Ishikawa (cell line): ENCODE measurements at regions not wholly inside any gene's neighbourhood (a gene's known extent, or its start where the extent isn't known, plus 50 kb on each side); places are given as distances from the start of the nearest gene placed in this dataset.

ENCODE experiments used
- CEBPB ChIP-seq: IDR thresholded peaks from 2 replicates; pipeline ENCODE4 v1.6.1; 2012
- CREB1 ChIP-seq: IDR thresholded peaks from 2 replicates; pipeline ENCODE4 v1.6.1; 2012; ENCODE audit warnings: low read depth
- EGR1 ChIP-seq: IDR thresholded peaks from 2 replicates; pipeline ENCODE4 v1.6.1; 2012
- EP300 ChIP-seq: IDR thresholded peaks from 2 replicates; pipeline ENCODE4 v1.6.1; 2012; ENCODE audit warnings: borderline replicate concordance
- FOXM1 ChIP-seq: IDR thresholded peaks from 2 replicates; pipeline ENCODE4 v1.6.1; 2012; ENCODE audit warnings: low read depth, borderline replicate concordance
- MAX ChIP-seq: IDR thresholded peaks from 2 replicates; pipeline ENCODE4 v1.6.1; 2012
- NFIC ChIP-seq: IDR thresholded peaks from 2 replicates; pipeline ENCODE4 v1.6.1; 2012
- RAD21 ChIP-seq: IDR thresholded peaks from 2 replicates; pipeline ENCODE4 v1.6.1; 2012; ENCODE audit warnings: low read depth
- REST ChIP-seq: IDR thresholded peaks from 2 replicates; pipeline ENCODE4 v1.6.1; 2012; ENCODE audit warnings: low read depth, mild to moderate bottlenecking
- TAF1 ChIP-seq: IDR thresholded peaks from 2 replicates; pipeline ENCODE4 v1.6.1; 2012; ENCODE audit warnings: low read depth, mild to moderate bottlenecking
- TCF12 ChIP-seq: IDR thresholded peaks from 2 replicates; pipeline ENCODE4 v1.6.1; 2012; ENCODE audit warnings: low read depth
- TEAD4 ChIP-seq: IDR thresholded peaks from 2 replicates; pipeline ENCODE4 v1.6.1; 2012
- USF1 ChIP-seq: IDR thresholded peaks from 2 replicates; pipeline ENCODE4 v1.6.1; 2012
- YY1 ChIP-seq: IDR thresholded peaks from 2 replicates; pipeline ENCODE4 v1.6.1; 2012; ENCODE audit warnings: low read depth
- ZBTB7A ChIP-seq: IDR thresholded peaks from 2 replicates; pipeline ENCODE4 v1.6.1; 2012; ENCODE audit warnings: low read depth

- no peak for TF ChIP-seq CREB1
Measured at GRCh38 chr13:50608370-50608769, 235.1 kb downstream of the DLEU7 start.

- TF ChIP-seq REST (no peak), USF1 (no peak), YY1 (no peak), RAD21 (no peak), EGR1 (no peak), EP300 (no peak), CEBPB (no peak), FOXM1 (no peak), TEAD4 (no peak), TAF1 (no peak), CREB1 (no peak), NFIC (no peak), TCF12 (no peak), MAX (no peak), ZBTB7A (no peak)
Measured at GRCh38 chr13:50609011-50609410, 234.5 kb downstream of the DLEU7 start.

GRCh38 chr13:50610238-50610637 lies 233.3 kb downstream of the DLEU7 start:
- TF ChIP-seq REST (no peak), CEBPB (no peak), MAX (no peak), RAD21 (no peak), USF1 (no peak), FOXM1 (no peak), TCF12 (no peak), TAF1 (no peak), EGR1 (no peak), ZBTB7A (no peak), TEAD4 (no peak), YY1 (no peak), CREB1 (no peak), EP300 (no peak)

- no peak for TF ChIP-seq EGR1
- TF ChIP-seq NFIC, result no peak
- no peak for TF ChIP-seq ZBTB7A
- no peak for TF ChIP-seq RAD21
- no peak for TF ChIP-seq CEBPB
- no peak for TF ChIP-seq FOXM1
Measured at GRCh38 chr13:50611117-50611781, 232.2 kb downstream of the DLEU7 start.

GRCh38 chr13:50612717-50613116 lies 230.8 kb downstream of the DLEU7 start:
- TF ChIP-seq FOXM1 (no peak), ZBTB7A (no peak), CEBPB (no peak), USF1 (no peak), RAD21 (no peak), EP300 (no peak), TCF12 (no peak), REST (no peak), CREB1 (no peak), TAF1 (no peak), YY1 (no peak), MAX (no peak), EGR1 (no peak), TEAD4 (no peak), NFIC (no peak)
